Endothelial cell of umbilical vein (primary cell): ENCODE measurements at regions not wholly inside any gene's neighbourhood (a gene's known extent, or its start where the extent isn't known, plus 50 kb on each side); places are given as distances from the start of the nearest gene placed in this dataset.

Experiments used
- BruUV-seq: library from RNA; stranded (reverse); fragments of 400-500 nt; replicated peaks from 2 replicates; lab custom pipeline; 2021; lab: Mats Ljungman, UMichigan
- CTCF ChIA-PET: fragments of 300-600, 350-600 bp; sonication (Branson Sonifier 250); formaldehyde crosslinking; loops from one replicate; lab custom pipeline; 2021; ENCODE audit warnings: antibody characterized with exemption, inconsistent platforms; lab: Charles Lee
- POLR2A ChIA-PET: fragments of 300-600, 350-600 bp; sonication (Branson Sonifier 250); formaldehyde crosslinking; loops from one replicate; lab custom pipeline; 2021; ENCODE audit warnings: antibody characterized with exemption, inconsistent platforms; lab: Charles Lee
- DNase-seq: peaks from one replicate; pipeline ENCODE4 v3.0.0-alpha.2; 2011; ENCODE audit warnings: low read depth, low spot score
- FAIRE-seq: peaks from 2 replicates; lab custom pipeline; 2011; peaks lifted over from hg19 to GRCh38; lab: Jason Lieb, UNC
- H2AFZ ChIP-seq: 2 replicates; pipeline ENCODE4 v1.6.0; 2012; ENCODE audit warnings: low read depth, low read length, control low read depth, inconsistent platforms
- H3K27ac ChIP-seq: 2 replicates; pipeline ENCODE4 v1.5.1; 2011; ENCODE audit warnings: low read depth, mild to moderate bottlenecking, control low read depth, low read length, moderate library complexity; ENCODE audit not compliant: insufficient read depth
- H3K27me3 ChIP-seq, 2 experiments: 2 replicates each; pipeline versions ENCODE4 v1.6.0 to v1.6.1; 2011; ENCODE audit warnings: low read length in 2 of 2, mixed read lengths in 1 of 2; ENCODE audit not compliant: control insufficient read depth in 2 of 2, insufficient read depth in 2 of 2
- H3K36me3 ChIP-seq, 2 experiments: 2 replicates in 1 of 2; 3 replicates in 1 of 2; pipeline ENCODE4 v1.5.1; 2011; ENCODE audit warnings: low read length in 2 of 2, mild to moderate bottlenecking in 1 of 2, moderate library complexity in 1 of 2; ENCODE audit not compliant: control insufficient read depth in 2 of 2, insufficient read depth in 2 of 2; ENCODE audit errors: extremely low read depth in 1 of 2
- H3K4me1 ChIP-seq: 3 replicates; pipeline ENCODE4 v1.5.1; 2011; ENCODE audit warnings: mild to moderate bottlenecking, low read length; ENCODE audit not compliant: control insufficient read depth, insufficient read depth; ENCODE audit errors: extremely low read depth
- H3K4me2 ChIP-seq: 2 replicates; pipeline ENCODE4 v1.6.1; 2011; ENCODE audit warnings: low read length, control low read depth, mixed read lengths; ENCODE audit not compliant: insufficient read depth
- H3K4me3 ChIP-seq, 3 experiments: fragments of 200-600 bp in 1 of 3; sonication (generic), shearing (Covaris generic) in 1 of 3; replicated peaks in 1 of 3; 2 replicates each; pipeline ENCODE4 v1.5.1; 2011 to 2016; ENCODE audit warnings: control low read depth in 3 of 3, low read length in 3 of 3, mild to moderate bottlenecking in 2 of 3, inconsistent platforms in 1 of 3, low read depth in 1 of 3, moderate library complexity in 1 of 3; ENCODE audit not compliant: insufficient read depth in 1 of 3
- H3K79me2 ChIP-seq: 2 replicates; pipeline ENCODE4 v1.6.0; 2012; ENCODE audit warnings: low read length, inconsistent platforms; ENCODE audit not compliant: control insufficient read depth, insufficient read depth
- H3K9ac ChIP-seq: replicated peaks from 2 replicates; pipeline ENCODE3; 2011; ENCODE audit warnings: low read length, control low read depth; ENCODE audit not compliant: insufficient read depth; ENCODE audit errors: extremely low read depth
- H3K9me1 ChIP-seq: replicated peaks from 3 replicates; pipeline ENCODE4 v1.6.0; 2011; ENCODE audit warnings: mild to moderate bottlenecking, low read length; ENCODE audit not compliant: control insufficient read depth, insufficient read depth; ENCODE audit errors: extremely low read depth
- H3K9me3 ChIP-seq: replicated peaks from 2 replicates; pipeline ENCODE4 v1.5.1; 2012; ENCODE audit warnings: low read length, inconsistent platforms; ENCODE audit not compliant: control insufficient read depth, insufficient read depth
- H4K20me1 ChIP-seq: replicated peaks from 2 replicates; pipeline ENCODE3; 2011; ENCODE audit warnings: mild to moderate bottlenecking, low read length; ENCODE audit not compliant: control insufficient read depth, insufficient read depth; ENCODE audit errors: extremely low read depth
- CTCF ChIP-seq, 2 donors: IDR thresholded peaks; 1 replicate in 1 of 2; 2 replicates in 1 of 2; pipeline ENCODE4 v1.5.1; 2011; ENCODE audit warnings: low read length in 2 of 2, mild to moderate bottlenecking in 2 of 2, moderate library complexity in 2 of 2, control low read depth in 1 of 2, inconsistent platforms in 1 of 2, low read depth in 1 of 2; ENCODE audit not compliant: insufficient read depth in 1 of 2; ENCODE audit errors: extremely low read depth in 1 of 2
- EZH2 ChIP-seq: IDR thresholded peaks from 2 replicates; pipeline ENCODE4 v1.6.1; 2012; ENCODE audit warnings: borderline replicate concordance, low read depth, mild to moderate bottlenecking, moderate library complexity, low read length, inconsistent platforms; ENCODE audit not compliant: severe bottlenecking
- FOS ChIP-seq: IDR thresholded peaks from 2 replicates; pipeline ENCODE4 v1.6.1; 2011; ENCODE audit warnings: mild to moderate bottlenecking, low read length, moderate library complexity, borderline replicate concordance; ENCODE audit not compliant: insufficient read depth
- JUN ChIP-seq: IDR thresholded peaks from 2 replicates; pipeline ENCODE4 v1.6.1; 2011; ENCODE audit warnings: borderline replicate concordance, low read depth; ENCODE audit not compliant: insufficient read length, insufficient read depth
- MAX ChIP-seq: IDR thresholded peaks from 2 replicates; pipeline ENCODE4 v1.6.1; 2011; ENCODE audit not compliant: insufficient read depth, insufficient read length
- MYC ChIP-seq: IDR thresholded peaks from one replicate; pipeline ENCODE4 v1.6.1; 2011; ENCODE audit warnings: mild to moderate bottlenecking, low read depth, low read length
- POLR2AphosphoS5 ChIP-seq: IDR thresholded peaks from 2 replicates; pipeline ENCODE4 v1.6.1; 2012; ENCODE audit warnings: low read depth, mild to moderate bottlenecking, control low read depth, low read length, moderate library complexity; ENCODE audit not compliant: insufficient read depth
- dilution Hi-C: fragments of 300-500 bp; cut with MboI; formaldehyde crosslinking; loops from one replicate; pipeline ENCODE4 v1.15.0; 2019; ENCODE audit warnings: low sequenced_read_pairs; ENCODE audit not compliant: extremely low pct_ligation_motif_present
- intact Hi-C: fragments of 100-400 bp; cut with micrococcal nuclease; formaldehyde crosslinking; loops from one replicate; pipeline ENCODE4 v1.10.0; 2022

DNA sequence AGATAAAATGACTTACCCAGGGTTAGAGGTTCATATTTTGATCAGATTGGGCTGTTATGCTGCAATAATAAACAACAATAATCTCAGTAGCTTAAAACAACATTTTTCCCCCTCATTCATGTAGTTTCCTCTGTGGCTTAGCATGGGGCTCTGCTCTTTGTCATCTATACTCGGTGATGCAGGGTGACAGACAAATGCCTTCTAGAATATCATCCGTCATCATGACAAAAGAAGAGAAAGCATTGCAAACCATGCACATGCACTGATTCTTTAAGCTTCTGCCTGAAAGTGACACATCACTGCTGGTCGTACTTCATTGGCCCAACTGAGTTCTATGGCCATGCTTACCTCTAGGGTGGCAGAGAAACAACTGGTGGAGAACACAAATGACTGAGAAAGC lies 58.8 kb upstream of the MAMDC2 start:
- intact Hi-C loops, result no loop called here
- H3K9me3 ChIP-seq, result no peaks in the 10 kb centered on the region
- ChIA-PET POLR2A (no interaction called here), CTCF (no interaction called here)
- H3K36me3 ChIP-seq, result no peaks in the 10 kb centered on the region
- no peaks in the 10 kb centered on the region for H3K9me1 ChIP-seq
- no peaks in the 10 kb centered on the region for H3K79me2 ChIP-seq
- FAIRE-seq (no peak), DNase-seq (no peak)
- no TSS peak for BruUV-seq
- H3K27ac ChIP-seq, result no peak overlapping the region
- H4K20me1 ChIP-seq, result no peaks in the 10 kb centered on the region
- no peak overlapping the region for H2AFZ ChIP-seq
- peaks cover 6% of the 10 kb centered on the region for H3K4me1 ChIP-seq
- no peak overlapping the region for H3K4me3 ChIP-seq
- H3K4me2 ChIP-seq, result no peak overlapping the region
- peaks cover 3 to 9% of the 10 kb centered on the region in 2 experiments for H3K27me3 ChIP-seq
- dilution Hi-C loops, result no loop called here
- no peak overlapping the region for H3K9ac ChIP-seq
- TF ChIP-seq MYC (no peak), EZH2 (no peak), FOS (no peak), MAX (no peak), JUN (no peak), POLR2AphosphoS5 (no peak)

DNA sequence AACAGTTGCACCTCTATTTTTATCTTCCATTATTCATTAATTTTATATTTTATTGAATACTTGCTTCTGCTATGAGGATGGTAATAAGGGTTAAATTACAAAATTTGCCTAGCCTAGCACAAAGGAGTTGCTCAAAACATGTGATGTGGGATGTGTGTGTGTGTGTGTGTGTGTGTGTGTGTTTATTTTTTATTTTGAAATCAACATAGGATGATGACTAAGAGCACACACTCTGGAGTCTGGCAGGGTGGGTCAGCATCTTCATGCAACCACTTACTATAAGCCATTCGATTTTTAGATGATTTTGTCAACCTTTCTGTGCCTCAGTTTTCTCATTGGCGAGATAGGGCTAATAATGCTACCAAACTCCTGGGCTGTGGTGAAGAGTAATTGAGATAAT lies 57.7 kb upstream of the MAMDC2 start:
- no peak overlapping the region for H3K27ac ChIP-seq
- dilution Hi-C loops, result no loop called here
- H3K79me2 ChIP-seq, result no peaks in the 10 kb centered on the region
- H4K20me1 ChIP-seq, result no peaks in the 10 kb centered on the region
- BruUV-seq, result no TSS peak
- POLR2A ChIA-PET, result no interaction called here
- H3K4me2 ChIP-seq, result no peak overlapping the region
- H2AFZ ChIP-seq, result no peak overlapping the region
- no peaks in the 10 kb centered on the region for H3K36me3 ChIP-seq
- no peak for TF ChIP-seq MYC
- TF ChIP-seq CTCF (IDR thresholded peaks at IDR 0.05; ENCODE audit: extremely low read depth in 1 of 2, insufficient read depth in 1 of 2, low read depth in 1 of 2, low read length in 2 of 2), result no peak
- H3K9ac ChIP-seq, result no peak overlapping the region
- no peak overlapping the region for H3K4me3 ChIP-seq
- DNase-seq, result no peak
- CTCF ChIA-PET, result interaction anchor here (0.8 kb wide), 2 partner anchors 10 to 15 kb away, joined by 3 read pairs; no protein-coding TSS in a partner anchor
- peaks cover 3 to 9% of the 10 kb centered on the region in 2 experiments for H3K27me3 ChIP-seq
- H3K9me3 ChIP-seq, result no peaks in the 10 kb centered on the region
- H3K9me1 ChIP-seq, result no peaks in the 10 kb centered on the region
- FAIRE-seq, result no peak
- peaks cover 6% of the 10 kb centered on the region for H3K4me1 ChIP-seq
- intact Hi-C loops, result no loop called here
